GM12873 (cell line): ENCODE measurements at regions not wholly inside any gene's neighbourhood (a gene's known extent, or its start where the extent isn't known, plus 50 kb on each side); places are given as distances from the start of the nearest gene placed in this dataset.

Source experiments
- CTCF ChIP-seq: IDR thresholded peaks from 2 replicates; pipeline ENCODE4 v1.5.1; 2012; ENCODE audit warnings: low read depth, mild to moderate bottlenecking, moderate library complexity, low read length, control low read depth; ENCODE audit not compliant: insufficient read depth; ENCODE audit errors: missing control alignments

- TF ChIP-seq CTCF = no peak
Measured at GRCh38 chr14:85934886-85935254, 404.9 kb downstream of the FLRT2 start.

GRCh38 chr14:85934123-85934885, 404.4 kb downstream of the FLRT2 start:
- TF ChIP-seq CTCF = no peak

GRCh38 chr14:85921241-85921640, 391.3 kb downstream of the FLRT2 start:
- no peak for TF ChIP-seq CTCF

- TF ChIP-seq CTCF = no peak
Measured at GRCh38 chr14:85917716-85918115, 387.8 kb downstream of the FLRT2 start.

- TF ChIP-seq CTCF = no peak
Measured at GRCh38 chr14:85915711-85916110, 385.8 kb downstream of the FLRT2 start.

- no peak for TF ChIP-seq CTCF
Measured at GRCh38 chr14:85912141-85912540, 382.2 kb downstream of the FLRT2 start.

- TF ChIP-seq CTCF = no peak
Measured at GRCh38 chr14:85911044-85911443, 381.1 kb downstream of the FLRT2 start.
